ENCODE measurements at regions not wholly inside any gene's neighbourhood (a gene's known extent, or its start where the extent isn't known, plus 50 kb on each side); places are given as distances from the start of the nearest gene placed in this dataset.

GRCh38 chr14:101495284-101495683, 66.0 kb upstream of the DIO3 start:
- TF ChIP-seq CTCF (IDR thresholded peaks at IDR 0.05; ENCODE audit: insufficient read depth, low read length, poor library complexity, severe bottlenecking) (no peak), EZH2phosphoT487 (conservative IDR thresholded peaks at IDR 0.05; ENCODE audit: low read length) (no peak)
